GM12874 (cell line): ENCODE measurements at regions not wholly inside any gene's neighbourhood (a gene's known extent, or its start where the extent isn't known, plus 50 kb on each side); places are given as distances from the start of the nearest gene placed in this dataset.

Source experiments
- CTCF ChIP-seq: IDR thresholded peaks from 2 replicates; pipeline ENCODE4 v1.5.1; 2011; ENCODE audit warnings: low read depth, mild to moderate bottlenecking, control low read depth, low read length, moderate library complexity; ENCODE audit not compliant: insufficient read depth

- TF ChIP-seq CTCF, result no peak
These were observed 253.1 kb upstream of the NEGR1 start for GRCh38 chr1:72535470-72535869.

GRCh38 chr1:72530646-72531045 is 248.3 kb upstream of the NEGR1 start:
- no peak for TF ChIP-seq CTCF

GRCh38 chr1:72526926-72527325 is 244.6 kb upstream of the NEGR1 start:
- TF ChIP-seq CTCF, result no peak

GRCh38 chr1:72524021-72524420 is 241.7 kb upstream of the NEGR1 start:
- TF ChIP-seq CTCF, result no peak

- TF ChIP-seq CTCF, result no peak
These were observed 239.3 kb upstream of the NEGR1 start for GRCh38 chr1:72521659-72522058.

GRCh38 chr1:72516826-72517225 is 234.5 kb upstream of the NEGR1 start:
- no peak for TF ChIP-seq CTCF

GRCh38 chr1:72516264-72516663 is 233.9 kb upstream of the NEGR1 start:
- no peak for TF ChIP-seq CTCF

GRCh38 chr1:72498371-72498770 is 216.0 kb upstream of the NEGR1 start:
- TF ChIP-seq CTCF, result no peak
